ENCODE measurements at regions not wholly inside any gene's neighbourhood (a gene's known extent, or its start where the extent isn't known, plus 50 kb on each side); places are given as distances from the start of the nearest gene placed in this dataset.

DNA sequence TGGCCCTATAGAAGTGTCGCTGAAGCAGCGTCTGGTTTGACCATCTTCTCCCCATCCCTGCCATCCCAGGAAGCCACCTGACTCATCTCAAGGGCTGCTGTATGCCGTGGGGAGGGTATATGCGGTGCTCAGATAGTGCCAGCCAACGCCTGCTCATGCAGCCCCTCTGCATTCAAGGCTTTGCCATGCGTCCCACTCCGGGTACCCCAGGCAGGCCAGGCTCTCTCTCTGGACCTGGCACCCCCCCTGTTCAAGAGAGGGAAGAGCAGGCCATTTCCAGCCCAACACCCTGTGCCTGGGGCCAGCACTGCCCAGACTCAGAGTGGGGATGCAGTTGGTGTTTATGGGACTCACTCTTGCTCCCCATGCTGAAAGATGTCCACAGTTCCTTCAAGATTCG is 130.0 kb downstream of the GLI2 start (continued):
- TF ChIP-seq CUX1 (IDR thresholded peaks at IDR 0.05; ENCODE audit: insufficient replicate concordance, low read depth, low read length) = no peak
- no peak for TF ChIP-seq EZH2 (IDR thresholded peaks at IDR 0.05; ENCODE audit: borderline replicate concordance, control insufficient read depth, low read depth, low read length)
- no peak for TF ChIP-seq FOS (IDR thresholded peaks at IDR 0.05; ENCODE audit: borderline replicate concordance, extremely low read depth, insufficient read length)
- no peak for TF ChIP-seq SKIL (IDR thresholded peaks at IDR 0.05; ENCODE audit: low read depth, poor library complexity, severe bottlenecking)
- TF ChIP-seq EGR1 (IDR thresholded peaks at IDR 0.05; ENCODE audit: borderline replicate concordance in 1 of 2, low read depth in 2 of 2, low read length in 2 of 2) = no peak
- TF ChIP-seq, protein P1, sequence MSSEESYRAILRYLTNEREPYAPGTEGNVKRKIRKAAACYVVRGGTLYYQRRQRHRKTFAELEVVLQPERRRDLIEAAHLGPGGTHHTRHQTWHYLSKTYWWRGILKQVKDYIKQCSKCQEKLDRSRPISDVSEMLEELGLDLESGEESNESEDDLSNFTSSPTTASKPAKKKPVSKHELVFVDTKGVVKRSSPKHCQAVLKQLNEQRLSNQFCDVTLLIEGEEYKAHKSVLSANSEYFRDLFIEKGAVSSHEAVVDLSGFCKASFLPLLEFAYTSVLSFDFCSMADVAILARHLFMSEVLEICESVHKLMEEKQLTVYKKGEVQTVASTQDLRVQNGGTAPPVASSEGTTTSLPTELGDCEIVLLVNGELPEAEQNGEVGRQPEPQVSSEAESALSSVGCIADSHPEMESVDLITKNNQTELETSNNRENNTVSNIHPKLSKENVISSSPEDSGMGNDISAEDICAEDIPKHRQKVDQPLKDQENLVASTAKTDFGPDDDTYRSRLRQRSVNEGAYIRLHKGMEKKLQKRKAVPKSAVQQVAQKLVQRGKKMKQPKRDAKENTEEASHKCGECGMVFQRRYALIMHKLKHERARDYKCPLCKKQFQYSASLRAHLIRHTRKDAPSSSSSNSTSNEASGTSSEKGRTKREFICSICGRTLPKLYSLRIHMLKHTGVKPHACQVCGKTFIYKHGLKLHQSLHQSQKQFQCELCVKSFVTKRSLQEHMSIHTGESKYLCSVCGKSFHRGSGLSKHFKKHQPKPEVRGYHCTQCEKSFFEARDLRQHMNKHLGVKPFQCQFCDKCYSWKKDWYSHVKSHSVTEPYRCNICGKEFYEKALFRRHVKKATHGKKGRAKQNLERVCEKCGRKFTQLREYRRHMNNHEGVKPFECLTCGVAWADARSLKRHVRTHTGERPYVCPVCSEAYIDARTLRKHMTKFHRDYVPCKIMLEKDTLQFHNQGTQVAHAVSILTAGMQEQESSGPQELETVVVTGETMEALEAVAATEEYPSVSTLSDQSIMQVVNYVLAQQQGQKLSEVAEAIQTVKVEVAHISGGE (CRISPR knock-in tag; IDR thresholded peaks at IDR 0.05) = no peak
- TF ChIP-seq MYB (IDR thresholded peaks at IDR 0.05; ENCODE audit: borderline replicate concordance, low read depth, low read length) = no peak
- TF ChIP-seq E2F8 (IDR thresholded peaks at IDR 0.05; ENCODE audit: low read depth, partially characterized antibody) = no peak
- no peak for TF ChIP-seq SMC3 (IDR thresholded peaks at IDR 0.05; ENCODE audit: borderline replicate concordance, low read length)
- no peak for TF ChIP-seq TBL1XR1 (IDR thresholded peaks at IDR 0.05; ENCODE audit: low read depth, low read length)
- TF ChIP-seq, protein P2, sequence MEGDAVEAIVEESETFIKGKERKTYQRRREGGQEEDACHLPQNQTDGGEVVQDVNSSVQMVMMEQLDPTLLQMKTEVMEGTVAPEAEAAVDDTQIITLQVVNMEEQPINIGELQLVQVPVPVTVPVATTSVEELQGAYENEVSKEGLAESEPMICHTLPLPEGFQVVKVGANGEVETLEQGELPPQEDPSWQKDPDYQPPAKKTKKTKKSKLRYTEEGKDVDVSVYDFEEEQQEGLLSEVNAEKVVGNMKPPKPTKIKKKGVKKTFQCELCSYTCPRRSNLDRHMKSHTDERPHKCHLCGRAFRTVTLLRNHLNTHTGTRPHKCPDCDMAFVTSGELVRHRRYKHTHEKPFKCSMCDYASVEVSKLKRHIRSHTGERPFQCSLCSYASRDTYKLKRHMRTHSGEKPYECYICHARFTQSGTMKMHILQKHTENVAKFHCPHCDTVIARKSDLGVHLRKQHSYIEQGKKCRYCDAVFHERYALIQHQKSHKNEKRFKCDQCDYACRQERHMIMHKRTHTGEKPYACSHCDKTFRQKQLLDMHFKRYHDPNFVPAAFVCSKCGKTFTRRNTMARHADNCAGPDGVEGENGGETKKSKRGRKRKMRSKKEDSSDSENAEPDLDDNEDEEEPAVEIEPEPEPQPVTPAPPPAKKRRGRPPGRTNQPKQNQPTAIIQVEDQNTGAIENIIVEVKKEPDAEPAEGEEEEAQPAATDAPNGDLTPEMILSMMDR (IDR thresholded peaks at IDR 0.05 in 2 of 3, conservative IDR thresholded peaks at IDR 0.05 in 1 of 3; ENCODE audit: control insufficient read depth in 2 of 3, extremely low read depth in 1 of 3, insufficient read depth in 1 of 3, low read depth in 3 of 3, low read length in 3 of 3) = no peak
- no peak for TF ChIP-seq IRF4 (IDR thresholded peaks at IDR 0.05; ENCODE audit: low read depth, low read length)
- TF ChIP-seq TCF3 (IDR thresholded peaks at IDR 0.05; ENCODE audit: borderline replicate concordance, insufficient read depth, low read depth, low read length) = no peak
